SKM-1 treated with dmso at 0.1 percent for 144 hours (cell line): ENCODE measurements at regions not wholly inside any gene's neighbourhood (a gene's known extent, or its start where the extent isn't known, plus 50 kb on each side); places are given as distances from the start of the nearest gene placed in this dataset.
"Not testable (repeated sequence)": the region's sequence is repeated elsewhere in the genome, so short reads cannot be mapped to it uniquely, and the experiment has no call there.

Source experiments
- DNase-seq: peaks from one replicate; lab custom pipeline; 2025; ENCODE audit not compliant: unreplicated experiment; lab: John Stamatoyannopoulos, UW

DNA sequence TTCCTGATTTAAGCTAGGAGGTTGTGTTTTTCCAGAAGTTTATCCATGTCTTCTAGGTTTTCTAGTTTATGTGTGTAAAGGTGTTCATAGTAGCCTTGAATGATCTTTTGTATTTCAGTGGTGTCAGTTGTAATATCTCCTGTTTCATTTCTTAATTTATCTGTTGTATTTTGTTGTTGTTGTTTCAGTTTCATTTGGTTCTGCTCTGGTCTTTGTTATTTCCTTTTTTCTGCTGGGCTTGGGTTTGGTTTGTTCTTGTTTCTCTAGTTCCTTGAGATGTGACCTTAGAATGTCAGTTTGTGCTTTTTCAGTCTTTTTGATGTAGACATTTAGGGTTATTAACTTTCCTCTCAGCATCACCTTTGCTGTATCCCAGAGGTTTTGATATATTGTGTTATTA lies 62.8 kb downstream of the SCP2D1 start:
- not testable (repeated sequence) for DNase-seq

DNA sequence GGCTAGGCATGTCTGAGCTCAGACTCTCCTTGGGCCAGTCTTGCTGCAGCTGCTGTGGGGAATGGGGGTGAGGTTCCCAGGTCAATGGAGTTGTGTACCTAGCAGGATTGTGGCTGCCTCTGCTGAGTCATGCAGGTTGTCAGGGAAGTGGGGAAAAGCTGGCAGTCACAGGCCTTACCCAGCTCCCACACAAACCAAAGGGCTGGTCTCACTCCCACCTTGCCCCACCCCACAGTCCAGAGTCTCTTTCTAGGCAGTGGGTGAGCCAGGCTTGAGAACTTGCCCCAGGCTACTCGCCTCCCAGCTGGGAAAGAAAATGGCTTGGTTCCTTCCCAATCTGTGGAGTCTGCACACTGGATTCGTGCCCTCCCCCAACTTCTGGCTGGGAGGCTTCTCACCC lies 65.7 kb downstream of the SCP2D1 start:
- no peak for DNase-seq

DNA sequence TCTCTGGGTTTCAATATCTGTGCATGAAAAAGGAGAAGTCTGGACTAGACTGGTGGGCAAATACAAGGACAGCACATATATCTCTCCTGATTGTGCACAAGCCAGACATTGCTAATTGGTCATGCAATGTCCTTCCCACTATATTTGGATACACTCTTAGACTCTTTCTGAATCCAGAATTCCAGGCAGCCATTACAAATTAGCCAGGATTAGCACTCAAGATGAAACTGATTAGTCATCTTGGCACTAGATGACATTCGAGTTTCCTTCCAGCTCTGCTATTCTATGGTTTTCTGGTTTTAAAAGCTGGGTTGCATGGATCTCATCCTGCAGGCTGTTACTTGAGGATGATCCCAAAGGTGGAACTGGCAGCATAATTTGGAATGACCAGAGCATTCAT lies 73.2 kb downstream of the SCP2D1 start:
- no peak for DNase-seq

DNA sequence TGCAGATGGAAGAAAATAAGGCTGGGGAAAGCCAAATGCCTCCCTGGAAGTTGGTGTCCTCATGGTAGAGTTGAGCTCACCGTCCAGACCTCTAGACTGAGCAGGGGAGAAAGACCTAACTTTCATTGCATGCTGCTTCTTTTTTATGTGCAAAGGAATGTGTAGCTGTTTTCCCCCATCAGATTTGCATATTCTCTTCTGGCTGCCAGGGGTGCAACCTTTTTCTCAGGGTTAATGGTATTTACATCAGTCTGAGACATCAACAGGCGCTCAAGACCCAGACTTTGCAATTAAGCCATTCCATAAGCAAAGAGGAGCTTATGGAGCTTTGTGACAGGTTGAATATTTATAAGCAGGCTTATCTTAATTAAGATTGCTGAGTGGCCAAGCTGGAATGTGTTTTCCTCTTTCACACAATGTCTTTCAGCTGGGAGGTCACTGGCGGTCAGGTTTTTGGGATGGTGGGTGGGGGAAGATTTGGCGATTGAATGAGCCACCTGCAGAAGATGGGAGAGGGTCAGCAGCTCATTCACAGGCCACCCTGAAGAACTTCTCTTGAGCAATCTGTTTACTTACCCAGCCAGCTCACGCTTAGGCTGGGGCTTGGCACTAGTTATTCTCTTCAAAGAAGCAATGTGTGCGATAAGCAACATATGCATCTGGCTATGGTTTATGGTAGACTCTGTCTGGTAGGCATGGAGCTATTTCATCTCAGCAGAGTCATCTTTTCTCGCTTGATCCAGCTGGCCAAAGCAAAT lies 88.6 kb downstream of the SCP2D1 start:
- DNase-seq, result no peak

DNA sequence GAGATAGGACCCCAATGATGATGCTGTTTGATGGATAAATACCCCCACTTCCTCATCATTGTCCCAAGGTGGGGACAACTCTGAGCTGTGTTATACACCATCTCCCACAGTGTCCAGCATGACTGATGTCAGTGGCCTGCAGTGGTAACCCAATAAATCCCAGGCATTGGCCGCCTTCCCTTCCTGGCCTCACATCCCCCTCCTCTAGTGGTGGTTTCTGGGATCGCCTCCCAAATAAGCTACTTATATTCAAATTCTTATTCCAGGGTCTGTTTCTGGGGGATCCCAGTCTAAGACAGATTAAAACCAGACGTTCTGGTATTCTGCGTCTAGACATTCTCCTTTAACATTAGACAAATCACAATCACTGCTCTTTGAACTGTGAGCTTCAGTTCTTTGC lies 90.6 kb downstream of the SCP2D1 start:
- DNase-seq, result no peak

DNA sequence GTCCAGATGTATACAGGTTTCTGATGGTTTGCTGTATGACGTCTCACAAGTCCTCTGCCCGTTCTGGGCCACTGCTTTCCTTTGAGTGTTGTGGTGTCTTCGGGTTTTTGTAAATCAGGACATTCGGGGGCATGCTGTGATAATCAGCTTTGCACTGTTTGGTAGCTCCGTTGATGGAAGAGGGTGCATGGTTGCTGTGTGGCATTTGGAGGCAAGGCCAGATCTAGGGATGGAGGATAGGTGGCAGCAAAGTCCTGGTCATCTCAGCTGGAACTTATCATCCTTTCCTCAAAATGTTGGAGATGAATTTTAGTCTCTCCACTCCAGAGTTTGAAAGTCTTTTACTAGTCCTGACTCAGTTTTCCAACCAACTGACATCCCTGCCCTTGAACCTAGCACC lies 91.0 kb downstream of the SCP2D1 start:
- DNase-seq, result no peak

DNA sequence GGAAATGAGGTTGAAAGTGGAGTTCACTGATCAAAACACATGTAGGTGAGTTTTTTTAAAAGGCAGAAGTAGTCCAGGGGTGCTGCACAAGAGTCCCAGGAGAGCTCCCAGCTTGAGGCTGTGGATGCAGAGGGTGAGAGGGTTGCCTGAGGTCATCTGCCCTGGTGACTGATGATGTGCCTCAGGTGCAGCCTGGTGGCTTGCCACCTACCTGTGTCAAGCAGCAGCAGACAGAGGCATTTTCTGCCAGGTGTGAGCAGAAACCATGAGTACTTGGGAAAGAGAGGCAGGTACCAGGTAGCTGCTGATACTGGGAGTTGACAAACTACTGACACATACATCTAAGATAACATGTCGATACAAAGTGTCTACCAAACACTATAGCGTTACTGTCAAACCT lies 92.5 kb downstream of the SCP2D1 start:
- DNase-seq, result no peak

DNA sequence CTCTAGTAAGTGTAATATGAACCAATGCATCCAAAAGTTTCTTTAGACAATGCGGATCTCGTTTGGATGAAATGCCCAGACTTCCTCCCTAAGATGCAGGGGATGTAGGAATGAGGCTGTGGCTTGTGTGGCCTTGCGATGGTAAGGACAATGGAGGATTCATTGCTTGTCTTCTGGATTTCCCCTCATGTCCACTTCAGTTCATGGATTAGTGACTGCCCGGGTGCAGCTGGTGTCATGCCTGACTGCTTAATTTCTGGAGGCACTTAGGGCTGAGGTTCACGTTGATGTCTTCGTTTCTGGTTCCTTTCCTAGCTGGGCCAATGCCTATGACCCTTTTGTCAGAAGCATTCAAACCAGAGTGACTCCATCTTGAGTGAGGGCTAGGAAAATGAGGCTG lies 93.8 kb downstream of the SCP2D1 start:
- no peak for DNase-seq

DNA sequence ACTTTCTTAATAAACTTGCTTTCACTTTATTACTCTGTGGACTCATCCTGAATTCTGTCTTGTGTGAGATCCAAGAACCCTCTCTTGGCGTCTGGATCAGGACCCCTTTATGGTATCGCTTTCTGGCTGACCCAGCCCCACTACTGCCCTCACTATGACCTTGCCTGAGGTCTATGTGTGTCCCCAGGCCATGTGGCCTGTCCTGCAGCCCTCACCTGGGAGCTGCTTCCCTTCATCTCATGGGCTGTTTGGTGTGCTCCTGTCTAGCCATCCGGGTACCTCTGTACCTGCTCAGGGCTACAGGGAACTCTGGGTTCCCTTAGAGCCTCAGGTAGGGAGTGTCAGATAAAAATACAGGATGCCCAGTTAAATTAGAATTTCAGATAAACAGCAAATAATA lies 94.5 kb downstream of the SCP2D1 start:
- DNase-seq, result no peak

DNA sequence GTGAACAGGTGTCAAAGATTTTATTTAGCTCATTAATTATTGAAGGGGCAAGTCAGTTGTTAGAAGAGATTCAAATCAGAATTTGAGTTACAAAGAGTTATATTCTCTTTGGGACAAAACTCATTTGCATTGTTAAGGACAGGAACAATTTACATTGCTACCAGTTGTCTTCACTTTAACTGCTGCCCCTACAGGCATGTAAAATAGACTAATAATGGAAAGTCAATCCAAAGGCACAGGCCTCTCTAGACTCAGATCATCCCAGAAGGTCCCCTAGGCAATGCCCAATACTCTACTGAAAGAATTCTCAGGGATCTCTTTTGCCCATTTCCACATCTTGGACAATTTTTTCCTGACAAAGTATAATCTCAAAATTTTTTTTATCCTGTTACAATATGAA lies 95.7 kb downstream of the SCP2D1 start:
- DNase-seq, result no peak

DNA sequence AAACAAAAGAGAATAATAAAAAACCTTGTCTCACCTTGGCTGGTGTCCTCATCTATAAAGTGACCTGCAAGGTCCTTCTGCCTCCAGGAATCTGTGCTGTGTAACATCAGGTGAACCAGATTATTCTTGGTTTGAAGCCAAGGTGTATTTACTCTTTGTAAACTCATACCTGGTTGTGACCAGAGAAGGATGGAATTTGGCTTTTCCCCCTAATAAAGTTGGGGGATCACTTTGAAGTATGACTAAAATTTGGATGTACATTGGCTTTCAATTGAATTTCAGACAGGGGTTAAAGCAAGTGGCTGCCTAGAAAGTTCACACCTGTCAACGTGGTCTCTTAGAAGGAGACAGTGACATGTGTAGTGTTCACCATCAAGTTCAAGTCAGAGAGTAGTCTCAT lies 100.1 kb downstream of the SCP2D1 start:
- DNase-seq, result no peak

DNA sequence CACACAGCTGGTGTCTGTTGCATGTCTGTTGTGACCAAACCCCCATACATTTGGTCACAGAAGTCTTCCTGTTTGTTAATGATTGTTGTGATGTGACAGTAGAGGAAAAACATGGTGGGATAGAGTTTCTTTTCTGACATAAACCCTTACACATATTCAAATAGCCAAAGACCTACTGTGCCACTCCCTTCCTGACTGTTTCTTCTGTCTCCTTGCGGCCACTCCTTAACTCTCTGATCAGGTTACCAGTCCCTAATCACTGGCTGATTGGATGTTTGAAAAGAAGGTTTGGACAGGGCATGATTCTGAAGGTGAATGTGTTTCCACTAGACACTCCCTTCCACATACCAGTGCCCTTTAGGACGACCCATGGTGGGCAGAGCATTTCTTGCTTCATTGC lies 101.2 kb downstream of the SCP2D1 start:
- no peak for DNase-seq

DNA sequence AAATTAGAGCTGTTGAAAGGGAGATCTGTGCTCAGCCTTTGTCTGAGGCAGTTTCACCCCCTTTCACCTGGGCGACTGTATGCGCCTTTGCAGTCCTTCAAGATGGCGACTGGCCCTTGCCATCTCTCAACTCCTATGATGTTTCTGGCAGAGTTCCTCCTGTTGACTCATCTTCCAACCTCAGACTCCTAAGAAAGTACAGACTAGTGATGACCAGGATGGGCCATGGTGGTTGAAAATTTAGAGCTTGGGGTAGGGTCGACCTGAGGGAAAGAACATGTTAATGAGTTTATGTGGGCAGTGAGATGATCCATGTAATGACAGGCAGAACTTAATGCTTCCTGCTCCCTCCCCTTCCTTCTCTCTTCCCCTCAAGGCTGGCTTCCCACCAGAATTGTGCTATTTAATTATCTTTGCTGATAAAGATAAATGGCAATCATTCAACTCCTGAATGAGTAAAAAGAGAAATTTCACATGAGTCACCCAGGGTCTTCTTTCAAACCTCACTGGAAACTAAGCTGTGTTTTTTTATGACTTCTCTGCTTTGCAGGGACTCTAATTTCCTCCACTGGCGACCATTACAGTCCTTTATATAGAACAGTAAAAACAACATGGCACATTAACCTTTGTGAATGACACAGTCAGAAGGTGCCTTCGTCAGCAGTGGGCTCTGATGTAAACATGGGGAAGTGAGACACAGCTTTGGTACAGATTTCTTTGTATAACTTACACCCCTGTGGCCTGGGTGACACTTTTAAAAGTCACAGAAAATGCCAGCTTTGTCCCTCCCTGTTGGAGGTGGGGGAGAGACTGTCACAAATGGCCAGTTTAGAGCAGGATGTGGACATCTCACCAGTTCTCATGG lies 103.5 kb downstream of the SCP2D1 start:
- no peak for DNase-seq

DNA sequence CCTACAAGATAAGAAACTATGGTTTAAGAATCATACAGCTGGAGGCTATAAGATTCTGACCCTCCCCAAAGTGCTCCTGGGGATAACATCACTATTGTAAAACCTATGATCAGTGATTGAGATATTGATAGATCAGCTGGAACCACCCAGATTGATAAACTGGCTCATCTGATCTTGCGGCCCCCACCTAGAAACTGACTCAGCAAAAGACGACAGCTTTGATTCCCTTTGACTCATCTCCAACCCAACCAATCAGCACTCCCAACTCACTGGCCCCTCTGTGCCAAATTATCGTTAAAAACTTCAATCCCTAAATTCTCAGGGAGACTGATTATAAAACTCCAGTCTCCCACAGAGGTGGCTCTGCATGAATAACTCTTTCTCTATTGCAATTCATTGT lies 106.4 kb downstream of the SCP2D1 start:
- DNase-seq, result no peak

DNA sequence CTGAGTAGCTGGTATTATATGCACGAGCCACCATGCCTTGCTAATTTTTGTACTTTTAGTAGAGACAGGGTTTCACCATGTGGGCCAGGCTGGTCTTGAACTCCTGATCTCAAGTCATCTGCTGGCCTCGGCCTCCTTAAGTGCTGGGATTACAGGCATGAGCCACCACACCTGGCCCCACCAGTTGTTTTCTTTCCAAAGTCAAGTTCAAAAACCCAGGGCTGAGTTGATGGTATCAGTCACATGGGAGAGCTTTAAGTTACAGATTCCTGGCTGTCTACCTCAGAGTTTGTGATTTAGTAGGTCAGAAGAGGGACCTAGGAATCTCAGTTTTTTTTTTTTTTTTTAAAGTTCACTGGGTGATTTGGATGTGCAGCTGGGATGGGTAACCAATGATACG lies 107.7 kb downstream of the SCP2D1 start:
- DNase-seq, result no peak

DNA sequence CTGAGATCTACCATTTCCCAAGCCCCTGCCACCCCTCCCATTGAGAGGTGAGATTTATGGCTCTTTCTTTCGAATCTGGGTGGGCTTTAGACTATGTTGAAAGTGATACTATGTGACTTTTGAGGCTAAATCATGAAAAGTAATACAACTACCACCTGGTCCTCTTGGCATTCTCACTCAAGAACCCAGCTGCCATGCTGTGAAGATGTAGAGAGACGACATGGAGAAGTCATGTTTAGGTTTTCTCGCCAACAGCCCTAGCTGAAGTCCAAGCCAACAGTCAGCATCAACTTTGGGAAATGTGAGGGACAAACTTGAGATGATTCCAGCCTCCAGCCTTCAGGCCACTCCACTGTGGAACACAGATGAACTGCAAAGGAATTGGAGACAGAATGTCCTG lies 108.7 kb downstream of the SCP2D1 start:
- no peak for DNase-seq

DNA sequence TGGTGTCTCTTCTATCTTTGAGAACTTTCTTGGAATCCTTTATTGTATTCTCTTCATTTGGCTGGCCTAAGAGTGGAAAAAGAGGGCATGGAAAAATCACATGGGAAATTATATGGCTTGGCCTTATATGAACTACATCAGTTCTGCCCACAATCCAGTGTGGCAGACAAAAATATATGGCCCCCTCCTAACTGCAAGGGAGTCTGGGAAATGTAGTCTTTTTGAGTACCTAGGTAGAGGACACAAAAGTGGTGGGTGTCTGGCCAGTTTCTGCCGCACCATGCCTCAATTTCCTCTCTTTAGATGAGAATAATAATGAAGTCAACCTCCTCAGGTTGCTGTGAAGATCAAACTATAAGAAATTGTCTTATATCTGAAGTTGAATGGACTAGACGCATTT lies 109.3 kb downstream of the SCP2D1 start:
- no peak for DNase-seq

DNA sequence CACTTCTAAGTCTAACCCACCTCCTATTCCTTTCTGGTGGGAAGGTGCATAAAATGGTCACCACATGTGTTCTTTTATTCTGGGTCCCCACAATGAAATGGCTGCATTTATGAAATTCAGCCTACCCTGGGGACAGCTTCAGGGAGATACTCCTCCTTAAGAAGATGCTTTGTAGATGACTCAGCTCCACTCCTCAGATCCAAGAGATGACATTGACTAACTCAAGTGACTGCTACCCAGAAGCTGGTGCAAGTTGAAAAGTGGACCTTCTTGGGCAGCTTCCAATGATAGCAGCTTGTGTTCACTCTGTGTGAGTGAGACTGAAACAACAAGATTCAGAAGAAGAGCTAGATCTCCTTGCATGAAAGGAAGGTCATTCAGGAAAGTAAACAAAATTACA lies 113.4 kb downstream of the SCP2D1 start:
- DNase-seq, result no peak

DNA sequence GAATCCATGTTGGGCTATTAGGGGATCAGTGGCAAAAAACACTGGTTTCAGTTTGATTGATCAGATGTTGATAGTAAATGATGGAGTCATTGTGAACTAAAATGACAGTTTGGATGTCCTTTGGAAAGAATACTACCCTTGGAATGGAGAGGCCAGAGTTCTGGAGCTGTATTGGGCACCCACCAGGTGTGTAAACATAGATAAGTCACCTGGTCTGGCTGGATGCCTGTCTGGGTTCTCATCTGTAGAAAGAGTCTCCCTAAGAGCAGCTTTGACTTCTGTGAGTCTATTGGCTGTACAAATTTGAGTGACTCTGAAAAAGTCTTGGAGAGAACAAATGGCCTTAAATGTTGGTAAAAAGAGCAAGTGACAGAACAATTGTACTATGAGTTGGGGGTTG lies 115.0 kb downstream of the SCP2D1 start:
- DNase-seq, result no peak

DNA sequence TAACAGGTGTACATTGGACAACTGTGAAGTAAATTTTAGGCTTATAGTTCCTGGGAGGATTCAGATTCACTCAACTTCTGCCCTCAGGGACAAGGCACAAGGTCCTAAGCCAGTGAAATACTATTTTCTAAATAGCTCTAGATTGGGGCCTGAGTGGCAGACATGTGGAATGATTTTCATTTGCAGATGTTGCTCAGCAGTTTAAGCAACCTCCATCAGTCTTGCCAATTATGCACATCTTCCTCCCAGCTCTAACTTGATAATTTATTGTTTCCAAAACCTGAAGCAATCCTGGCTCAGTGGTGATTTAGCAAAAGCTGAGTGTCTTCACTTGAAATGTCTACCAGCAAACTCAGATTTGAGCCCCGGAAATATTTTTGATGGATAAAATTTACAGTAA lies 116.2 kb downstream of the SCP2D1 start:
- no peak for DNase-seq

DNA sequence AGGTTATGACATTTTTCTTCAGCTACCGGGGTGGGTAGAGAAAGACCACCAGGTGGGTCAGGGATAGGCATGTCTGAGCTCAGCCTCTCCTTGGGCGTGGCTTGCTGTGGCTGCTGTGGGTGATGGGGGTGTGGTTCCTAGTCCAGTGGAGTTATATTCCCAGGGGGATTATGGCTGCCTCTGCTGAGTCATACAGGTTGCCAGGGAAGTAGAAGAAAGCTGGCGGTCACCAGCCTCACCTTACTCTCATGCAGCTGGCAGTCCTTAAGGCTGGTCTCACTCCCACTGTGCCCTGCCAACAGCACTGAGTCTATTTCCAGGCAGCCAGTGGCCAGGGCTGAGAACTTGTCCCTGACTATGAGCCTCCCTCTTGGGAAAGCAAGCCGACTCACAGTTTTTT lies 130.0 kb downstream of the SCP2D1 start:
- DNase-seq, result no peak

DNA sequence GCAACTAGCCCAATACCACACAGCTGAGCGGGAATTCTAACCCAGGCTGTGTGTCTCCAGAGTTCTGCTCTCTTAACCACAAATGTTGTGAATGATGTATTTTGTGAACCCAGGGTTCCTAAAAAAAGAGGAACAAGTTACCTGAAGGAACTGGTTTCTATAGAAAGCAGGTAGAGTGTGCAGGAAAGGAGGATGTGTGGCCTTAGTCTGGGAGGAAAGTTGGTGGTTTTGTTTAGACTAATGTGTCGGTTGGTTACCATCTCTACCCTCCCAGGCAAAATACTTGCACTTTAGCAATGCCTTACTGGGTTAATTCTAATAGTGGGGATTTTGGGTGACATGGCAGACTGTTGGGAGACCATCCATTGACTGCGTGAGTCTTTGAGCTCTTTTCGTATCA lies 143.3 kb downstream of the SCP2D1 start:
- no peak for DNase-seq

DNA sequence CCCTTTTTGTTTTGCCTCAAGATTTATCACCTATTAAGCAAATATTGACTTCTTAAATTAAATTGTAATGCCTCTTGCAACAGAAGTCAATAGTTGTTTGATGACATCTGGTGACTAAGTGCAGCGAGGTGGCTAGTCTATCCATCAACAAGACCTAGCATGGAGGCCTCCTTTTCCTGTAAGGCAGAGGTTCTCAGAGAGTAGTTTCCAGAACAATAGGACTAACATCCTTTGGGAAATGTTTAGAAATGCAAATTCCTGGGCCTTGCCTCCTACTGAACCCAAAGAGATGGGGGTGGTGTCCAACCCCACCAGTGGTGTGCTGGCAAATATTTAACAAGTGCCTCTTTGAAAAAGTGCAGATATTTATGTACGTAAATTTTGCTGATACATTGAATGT lies 143.7 kb downstream of the SCP2D1 start:
- no peak for DNase-seq
